ENCODE measurements at regions not wholly inside any gene's neighbourhood (a gene's known extent, or its start where the extent isn't known, plus 50 kb on each side); places are given as distances from the start of the nearest gene placed in this dataset.

DNA sequence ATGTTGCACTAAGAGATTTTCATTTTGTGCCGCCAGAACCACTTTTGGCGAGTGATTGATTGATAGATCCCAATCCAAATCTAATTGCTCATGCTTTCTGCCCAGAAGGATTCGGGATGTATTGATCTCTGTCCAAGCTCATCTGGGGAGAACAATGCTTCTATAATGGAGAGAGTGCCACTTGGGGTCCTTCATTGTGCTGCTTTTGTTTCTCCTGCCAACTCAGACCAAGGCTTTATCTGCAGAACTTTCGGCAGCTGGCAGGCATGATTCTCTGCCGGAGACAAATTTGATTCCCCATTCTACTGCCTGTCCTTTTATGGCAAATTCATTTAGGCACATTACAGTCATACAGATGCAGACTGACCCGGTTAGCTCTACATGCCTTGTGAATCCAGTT, 62.9 kb upstream of the NTM start:
- Histone ChIP-seq H3K9me3 (ENCODE audit: severe bottlenecking) (no peaks in the 10 kb centered on the region), H3K36me3 (no peaks in the 10 kb centered on the region), H3K4me3 (ENCODE audit: low read depth, low read length) (no peak overlapping the region), H3K27me3 (ENCODE audit: insufficient read depth, low read depth, severe bottlenecking) (no peaks in the 10 kb centered on the region), H3K27ac (no peak overlapping the region)
- DNase-seq = no peak
- TF ChIP-seq, protein P1, sequence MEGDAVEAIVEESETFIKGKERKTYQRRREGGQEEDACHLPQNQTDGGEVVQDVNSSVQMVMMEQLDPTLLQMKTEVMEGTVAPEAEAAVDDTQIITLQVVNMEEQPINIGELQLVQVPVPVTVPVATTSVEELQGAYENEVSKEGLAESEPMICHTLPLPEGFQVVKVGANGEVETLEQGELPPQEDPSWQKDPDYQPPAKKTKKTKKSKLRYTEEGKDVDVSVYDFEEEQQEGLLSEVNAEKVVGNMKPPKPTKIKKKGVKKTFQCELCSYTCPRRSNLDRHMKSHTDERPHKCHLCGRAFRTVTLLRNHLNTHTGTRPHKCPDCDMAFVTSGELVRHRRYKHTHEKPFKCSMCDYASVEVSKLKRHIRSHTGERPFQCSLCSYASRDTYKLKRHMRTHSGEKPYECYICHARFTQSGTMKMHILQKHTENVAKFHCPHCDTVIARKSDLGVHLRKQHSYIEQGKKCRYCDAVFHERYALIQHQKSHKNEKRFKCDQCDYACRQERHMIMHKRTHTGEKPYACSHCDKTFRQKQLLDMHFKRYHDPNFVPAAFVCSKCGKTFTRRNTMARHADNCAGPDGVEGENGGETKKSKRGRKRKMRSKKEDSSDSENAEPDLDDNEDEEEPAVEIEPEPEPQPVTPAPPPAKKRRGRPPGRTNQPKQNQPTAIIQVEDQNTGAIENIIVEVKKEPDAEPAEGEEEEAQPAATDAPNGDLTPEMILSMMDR (IDR thresholded peaks at IDR 0.05; ENCODE audit: low read depth, low read length) = no peak

DNA sequence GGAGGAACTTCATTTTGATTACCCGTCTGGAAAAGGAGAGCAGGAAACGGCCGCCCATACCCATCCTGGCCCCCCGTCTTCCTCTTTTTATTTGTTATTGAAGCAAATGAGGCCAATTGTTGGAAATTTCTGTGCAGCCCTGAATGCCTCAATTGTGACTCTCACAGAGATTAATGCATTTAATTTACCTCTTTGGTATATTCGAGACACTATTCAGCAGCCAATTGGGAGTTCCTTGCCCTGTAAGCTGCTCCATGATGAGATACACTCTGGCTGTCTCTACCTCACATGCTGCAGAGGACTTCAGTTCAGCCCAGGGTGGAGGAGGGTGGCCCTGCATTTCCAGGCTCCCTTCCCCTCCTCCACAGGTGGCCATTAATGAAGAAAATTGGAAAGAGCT, 60.6 kb upstream of the NTM start:
- Histone ChIP-seq H3K36me3 (no peaks in the 10 kb centered on the region), H3K9me3 (ENCODE audit: severe bottlenecking) (no peaks in the 10 kb centered on the region), H3K27me3 (ENCODE audit: insufficient read depth, low read depth, severe bottlenecking) (no peaks in the 10 kb centered on the region), H3K4me3 (ENCODE audit: low read depth, low read length) (no peak overlapping the region), H3K27ac (no peak overlapping the region)
- DNase-seq = no peak
- TF ChIP-seq, protein P1 (IDR thresholded peaks at IDR 0.05; ENCODE audit: low read depth, low read length) = no peak

DNA sequence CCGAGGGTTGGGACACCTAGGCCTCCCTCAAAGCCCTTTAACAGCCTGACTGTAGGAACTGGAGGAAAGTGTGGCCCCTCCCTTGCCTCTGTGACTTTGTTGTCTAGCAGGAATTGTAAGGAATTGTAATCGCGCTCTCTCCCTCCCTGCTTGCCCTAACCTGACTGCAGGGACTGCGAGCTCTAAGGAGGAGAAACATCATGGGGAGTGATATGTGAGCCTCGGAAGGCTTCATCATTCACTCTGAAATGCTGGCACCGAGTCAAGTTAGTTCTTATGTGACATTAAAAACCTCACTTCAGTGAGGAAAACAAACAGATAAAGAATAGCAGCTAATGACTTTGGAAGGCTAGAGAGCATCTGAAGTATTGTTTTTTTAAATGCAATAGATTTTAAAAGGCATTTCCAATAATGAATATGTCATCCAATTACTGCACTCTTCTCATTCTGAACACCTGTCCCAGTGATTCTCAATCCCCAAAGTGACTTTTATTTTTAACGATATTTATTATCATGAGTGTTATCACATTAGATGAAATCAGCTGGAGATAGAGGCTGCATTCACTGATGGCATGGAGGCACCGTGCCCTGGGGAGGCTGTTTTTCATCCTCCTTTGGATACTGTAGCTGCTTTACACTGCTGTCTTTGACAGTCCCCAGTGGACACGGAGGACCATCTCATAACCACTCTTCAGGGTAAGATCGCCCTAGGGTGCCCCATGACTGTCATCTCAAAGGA, 58.5 kb upstream of the NTM start:
- Histone ChIP-seq H3K36me3 (no peaks in the 10 kb centered on the region), H3K9me3 (ENCODE audit: severe bottlenecking) (no peaks in the 10 kb centered on the region), H3K4me3 (ENCODE audit: low read depth, low read length) (no peak overlapping the region), H3K27ac (no peak overlapping the region), H3K27me3 (ENCODE audit: insufficient read depth, low read depth, severe bottlenecking) (no peaks in the 10 kb centered on the region)
- TF ChIP-seq, protein P1 (IDR thresholded peaks at IDR 0.05; ENCODE audit: low read depth, low read length) = no peak
- DNase-seq = no peak

All from WERI-Rb-1 (cell line).